ENCODE measurements at regions not wholly inside any gene's neighbourhood (a gene's known extent, or its start where the extent isn't known, plus 50 kb on each side); places are given as distances from the start of the nearest gene placed in this dataset.

DNA sequence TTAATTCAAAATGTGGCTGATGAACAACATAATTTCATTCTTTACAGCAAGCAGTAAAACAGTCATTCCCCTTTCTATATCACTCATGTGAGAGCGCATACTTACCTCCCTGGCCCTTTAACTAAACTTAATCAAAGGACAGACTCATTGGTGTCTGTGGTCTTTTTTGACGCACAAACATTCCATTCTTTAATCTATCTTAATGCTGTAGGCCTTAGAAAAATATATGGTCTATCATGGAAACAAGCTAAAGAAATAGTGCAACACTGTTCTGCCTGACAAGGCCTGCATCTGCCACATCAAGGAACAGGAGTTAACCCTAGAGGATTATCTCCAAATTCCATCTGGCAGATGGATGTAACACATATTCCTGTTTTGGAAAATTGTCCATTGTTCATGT, 878.1 kb downstream of the NLGN4Y start:
- Histone ChIP-seq H3K27me3 (ENCODE audit: insufficient read depth) (no peaks in the 10 kb centered on the region), H4K20me1 (replicated peaks; ENCODE audit: insufficient read depth) (no peaks in the 10 kb centered on the region), H3K27ac (ENCODE audit: low read depth) (no peak overlapping the region), H3K4me2 (no peak overlapping the region), H3K4me1 (ENCODE audit: insufficient read depth) (peaks cover 6% of the 10 kb centered on the region; the same call in 1 of the 2 replicates), H3F3A (replicated peaks; ENCODE audit: low read depth) (no peaks in the 10 kb centered on the region), H3K36me3 (ENCODE audit: insufficient read depth) (no peaks in the 10 kb centered on the region), H3K4me3 (no peak overlapping the region), H2AFZ (no peak overlapping the region), H3K9me2 (ENCODE audit: insufficient read depth) (0 out of 2 replicates have a peak, but pooled peaks cover under 1% of the 10 kb centered on the region), H3K79me2 (replicated peaks; ENCODE audit: insufficient read depth) (no peaks in the 10 kb centered on the region)
- peaks cover 1% of the 10 kb centered on the region for H3K27me3 Mint-ChIP-seq (ENCODE audit: insufficient read depth, low read depth, poor library complexity)
- H3K4me1 Mint-ChIP-seq: peaks cover 20% of the 10 kb centered on the region
- no peak for ATAC-seq
- H3K9me3 Mint-ChIP-seq: peaks cover 20% of the 10 kb centered on the region
- DNase-seq (ENCODE audit: low spot score): no peak
- no peak for TF ChIP-seq EZH2phosphoT487 (IDR thresholded peaks at IDR 0.05; ENCODE audit: unreplicated experiment)
- no peak for TF ChIP-seq NANOG (IDR thresholded peaks at IDR 0.05; ENCODE audit: borderline replicate concordance)
- no peak for TF ChIP-seq ZNF114 (CRISPR knock-in tag; IDR thresholded peaks at IDR 0.05)
- TF ChIP-seq JUNB (IDR thresholded peaks at IDR 0.05; ENCODE audit: unreplicated experiment): no peak
- TF ChIP-seq ETS1 (IDR thresholded peaks at IDR 0.05): no peak
- TF ChIP-seq, protein P1, sequence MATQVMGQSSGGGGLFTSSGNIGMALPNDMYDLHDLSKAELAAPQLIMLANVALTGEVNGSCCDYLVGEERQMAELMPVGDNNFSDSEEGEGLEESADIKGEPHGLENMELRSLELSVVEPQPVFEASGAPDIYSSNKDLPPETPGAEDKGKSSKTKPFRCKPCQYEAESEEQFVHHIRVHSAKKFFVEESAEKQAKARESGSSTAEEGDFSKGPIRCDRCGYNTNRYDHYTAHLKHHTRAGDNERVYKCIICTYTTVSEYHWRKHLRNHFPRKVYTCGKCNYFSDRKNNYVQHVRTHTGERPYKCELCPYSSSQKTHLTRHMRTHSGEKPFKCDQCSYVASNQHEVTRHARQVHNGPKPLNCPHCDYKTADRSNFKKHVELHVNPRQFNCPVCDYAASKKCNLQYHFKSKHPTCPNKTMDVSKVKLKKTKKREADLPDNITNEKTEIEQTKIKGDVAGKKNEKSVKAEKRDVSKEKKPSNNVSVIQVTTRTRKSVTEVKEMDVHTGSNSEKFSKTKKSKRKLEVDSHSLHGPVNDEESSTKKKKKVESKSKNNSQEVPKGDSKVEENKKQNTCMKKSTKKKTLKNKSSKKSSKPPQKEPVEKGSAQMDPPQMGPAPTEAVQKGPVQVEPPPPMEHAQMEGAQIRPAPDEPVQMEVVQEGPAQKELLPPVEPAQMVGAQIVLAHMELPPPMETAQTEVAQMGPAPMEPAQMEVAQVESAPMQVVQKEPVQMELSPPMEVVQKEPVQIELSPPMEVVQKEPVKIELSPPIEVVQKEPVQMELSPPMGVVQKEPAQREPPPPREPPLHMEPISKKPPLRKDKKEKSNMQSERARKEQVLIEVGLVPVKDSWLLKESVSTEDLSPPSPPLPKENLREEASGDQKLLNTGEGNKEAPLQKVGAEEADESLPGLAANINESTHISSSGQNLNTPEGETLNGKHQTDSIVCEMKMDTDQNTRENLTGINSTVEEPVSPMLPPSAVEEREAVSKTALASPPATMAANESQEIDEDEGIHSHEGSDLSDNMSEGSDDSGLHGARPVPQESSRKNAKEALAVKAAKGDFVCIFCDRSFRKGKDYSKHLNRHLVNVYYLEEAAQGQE (IDR thresholded peaks at IDR 0.05; ENCODE audit: unreplicated experiment): no peak
- TF ChIP-seq EZH2 (IDR thresholded peaks at IDR 0.05; ENCODE audit: low read depth, unreplicated experiment): no peak
- no peak for TF ChIP-seq ZNF331 (CRISPR knock-in tag; IDR thresholded peaks at IDR 0.05; ENCODE audit: low read depth)
- TF ChIP-seq CREB1 (CRISPR knock-in tag; IDR thresholded peaks at IDR 0.05; ENCODE audit: low read depth): no peak
- TF ChIP-seq, protein P2, sequence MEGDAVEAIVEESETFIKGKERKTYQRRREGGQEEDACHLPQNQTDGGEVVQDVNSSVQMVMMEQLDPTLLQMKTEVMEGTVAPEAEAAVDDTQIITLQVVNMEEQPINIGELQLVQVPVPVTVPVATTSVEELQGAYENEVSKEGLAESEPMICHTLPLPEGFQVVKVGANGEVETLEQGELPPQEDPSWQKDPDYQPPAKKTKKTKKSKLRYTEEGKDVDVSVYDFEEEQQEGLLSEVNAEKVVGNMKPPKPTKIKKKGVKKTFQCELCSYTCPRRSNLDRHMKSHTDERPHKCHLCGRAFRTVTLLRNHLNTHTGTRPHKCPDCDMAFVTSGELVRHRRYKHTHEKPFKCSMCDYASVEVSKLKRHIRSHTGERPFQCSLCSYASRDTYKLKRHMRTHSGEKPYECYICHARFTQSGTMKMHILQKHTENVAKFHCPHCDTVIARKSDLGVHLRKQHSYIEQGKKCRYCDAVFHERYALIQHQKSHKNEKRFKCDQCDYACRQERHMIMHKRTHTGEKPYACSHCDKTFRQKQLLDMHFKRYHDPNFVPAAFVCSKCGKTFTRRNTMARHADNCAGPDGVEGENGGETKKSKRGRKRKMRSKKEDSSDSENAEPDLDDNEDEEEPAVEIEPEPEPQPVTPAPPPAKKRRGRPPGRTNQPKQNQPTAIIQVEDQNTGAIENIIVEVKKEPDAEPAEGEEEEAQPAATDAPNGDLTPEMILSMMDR (conservative IDR thresholded peaks at IDR 0.05; ENCODE audit: low read depth in 2 of 2): no peak
- TF ChIP-seq POLR2AphosphoS5 (IDR thresholded peaks at IDR 0.05; ENCODE audit: low read depth): no peak
- TF ChIP-seq STAT1 (IDR thresholded peaks at IDR 0.05; ENCODE audit: unreplicated experiment): no peak
- TF ChIP-seq ZNF462 (CRISPR knock-in tag; IDR thresholded peaks at IDR 0.05): no peak
- H3K36me3 Mint-ChIP-seq (ENCODE audit: low read depth): peaks cover 30% of the 10 kb centered on the region
- H3K27ac Mint-ChIP-seq: no peak overlapping the region
- no peak overlapping the region for H3K4me3 Mint-ChIP-seq
